GM12878 (cell line): ENCODE measurements at regions not wholly inside any gene's neighbourhood (a gene's known extent, or its start where the extent isn't known, plus 50 kb on each side); places are given as distances from the start of the nearest gene placed in this dataset.

Experiments
- ATAC-seq: fragments of 200-7000 bp; cut with Tn5 transposase; 3 replicates; pipeline ENCODE4 v1.9.1; 2020; ENCODE audit warnings: mild to moderate bottlenecking, moderate library complexity
- BruUV-seq: library from RNA; stranded (reverse); fragments of 400-500 nt; replicated peaks from 2 replicates; lab custom pipeline; 2021; lab: Mats Ljungman, UMichigan
- CTCF ChIA-PET: fragments of 300-600 bp; sonication (Branson Sonifier 250); formaldehyde crosslinking; extraction: SDS; loops from one replicate; lab custom pipeline; 2021; ENCODE audit warnings: inconsistent platforms; lab: Yijun Ruan, JAX
- POLR2A ChIA-PET: fragments of 350-600 bp; formaldehyde crosslinking; extraction: SDS; loops from one replicate; lab custom pipeline; 2021; ENCODE audit warnings: inconsistent platforms; lab: Charles Lee
- RAD21 ChIA-PET: fragments of 300-600 bp; sonication (Branson Sonifier 250); formaldehyde crosslinking; loops from one replicate; lab custom pipeline; 2023; ENCODE audit warnings: antibody characterized with exemption; ENCODE audit not compliant: unreplicated experiment; lab: Charles Lee
- SMC1A ChIA-PET: fragments of 300-600 bp; sonication (Branson Sonifier 250); formaldehyde crosslinking; loops from one replicate; lab custom pipeline; 2023; ENCODE audit not compliant: unreplicated experiment, uncharacterized antibody; lab: Charles Lee
- DNase-seq: peaks from one replicate; pipeline ENCODE4 v3.0.0-alpha.2; 2011; ENCODE audit warnings: low read depth, low spot score
- FAIRE-seq: peaks from 3 replicates; lab custom pipeline; 2011; peaks lifted over from hg19 to GRCh38; lab: Jason Lieb, UNC
- H2AFZ ChIP-seq: 2 replicates; pipeline ENCODE4 v1.6.0; 2011; ENCODE audit warnings: low read depth, low read length, control low read depth; ENCODE audit not compliant: control insufficient read depth
- H3K27ac ChIP-seq: 2 replicates; pipeline ENCODE4 v1.5.1; 2011; ENCODE audit warnings: control low read depth; ENCODE audit not compliant: control insufficient read depth, insufficient read depth
- H3K27me3 ChIP-seq, 2 experiments: replicated peaks in 1 of 2; 2 replicates each; pipeline versions ENCODE4 v1.6.0 to v1.6.1; 2011; ENCODE audit warnings: low read length in 1 of 2; ENCODE audit not compliant: control insufficient read depth in 2 of 2, insufficient read depth in 2 of 2
- H3K36me3 ChIP-seq, 2 experiments: 2 replicates each; pipeline ENCODE4 v1.5.1; 2011; ENCODE audit warnings: low read length in 1 of 2; ENCODE audit not compliant: control insufficient read depth in 2 of 2, insufficient read depth in 2 of 2
- H3K4me1 ChIP-seq: 2 replicates; pipeline ENCODE4 v1.6.1; 2011; ENCODE audit warnings: mild to moderate bottlenecking, low read length, moderate library complexity, mixed read lengths; ENCODE audit not compliant: control insufficient read depth, insufficient read depth
- H3K4me2 ChIP-seq: 2 replicates; pipeline ENCODE4 v1.6.0; 2011; ENCODE audit warnings: control low read depth; ENCODE audit not compliant: control insufficient read depth, insufficient read depth
- H3K4me3 ChIP-seq: fragments of 200-600 bp; sonication (generic); 2 replicates; pipeline ENCODE4 v1.5.1; 2016
- H3K79me2 ChIP-seq: 2 replicates; pipeline ENCODE4 v1.6.0; 2011; ENCODE audit warnings: low read length; ENCODE audit not compliant: control insufficient read depth, insufficient read depth
- H3K9ac ChIP-seq: 2 replicates; pipeline ENCODE4 v1.8.0; 2011; ENCODE audit warnings: low read length, control low read depth, mixed read lengths; ENCODE audit not compliant: control insufficient read depth, insufficient read depth
- H3K9me3 ChIP-seq: replicated peaks from 3 replicates; pipeline ENCODE4 v1.5.1; 2011; ENCODE audit warnings: mild to moderate bottlenecking, low read length; ENCODE audit not compliant: control insufficient read depth, insufficient read depth
- H4K20me1 ChIP-seq: 2 replicates; pipeline ENCODE4 v1.6.0; 2011; ENCODE audit not compliant: control insufficient read depth, insufficient read depth
- BMI1 ChIP-seq: fragments of 450-650 bp; IDR thresholded peaks from 2 replicates; pipeline ENCODE4 v1.6.1; 2016; ENCODE audit warnings: mild to moderate bottlenecking, moderate library complexity, borderline replicate concordance
- DPF2 ChIP-seq: fragments of 450-650 bp; IDR thresholded peaks from 2 replicates; pipeline ENCODE4 v1.6.1; 2017; ENCODE audit warnings: mild to moderate bottlenecking
- ETV6 ChIP-seq, 2 experiments: fragments of 450-650 bp in 1 of 2; IDR thresholded peaks in 1 of 2; conservative IDR thresholded peaks in 1 of 2; 2 replicates each; pipeline ENCODE4 v1.6.1; 2014; ENCODE audit warnings: antibody characterized with exemption in 1 of 2, borderline replicate concordance in 1 of 2, low read depth in 1 of 2, mild to moderate bottlenecking in 1 of 2, moderate library complexity in 1 of 2
- FOS ChIP-seq: IDR thresholded peaks from 3 replicates; pipeline ENCODE4 v1.6.1; 2011; ENCODE audit warnings: borderline replicate concordance; ENCODE audit not compliant: insufficient read length; ENCODE audit errors: extremely low read depth
- KAT2A ChIP-seq: conservative IDR thresholded peaks from 2 replicates; pipeline ENCODE4 v1.6.1; 2011; ENCODE audit warnings: low read depth, low read length; ENCODE audit not compliant: control insufficient read depth
- KDM1A ChIP-seq: fragments of 200-600 bp; sonication (generic); IDR thresholded peaks from 2 replicates; pipeline ENCODE4 v1.6.1; 2016; ENCODE audit warnings: borderline replicate concordance
- KLF5 ChIP-seq: fragments of 450-650 bp; IDR thresholded peaks from 2 replicates; pipeline ENCODE4 v1.6.1; 2014; ENCODE audit warnings: mild to moderate bottlenecking; ENCODE audit not compliant: partially characterized antibody
- MTA3 ChIP-seq: IDR thresholded peaks from 2 replicates; pipeline ENCODE4 v1.6.1; 2012; ENCODE audit warnings: low read length, inconsistent platforms, borderline replicate concordance
- NFIC ChIP-seq: IDR thresholded peaks from 2 replicates; pipeline ENCODE4 v1.6.1; 2012; ENCODE audit warnings: low read depth, mild to moderate bottlenecking, inconsistent platforms, low read length, moderate library complexity
- NRF1 ChIP-seq: conservative IDR thresholded peaks from 2 replicates; pipeline ENCODE4 v1.6.1; 2011; ENCODE audit warnings: mild to moderate bottlenecking, low read depth, low read length, improper control_type of control experiment
- PKNOX1 ChIP-seq: fragments of 450-650 bp; IDR thresholded peaks from 2 replicates; pipeline ENCODE4 v1.6.1; 2016; ENCODE audit warnings: mild to moderate bottlenecking
- RAD51 ChIP-seq: fragments of 450-650 bp; IDR thresholded peaks from 2 replicates; pipeline ENCODE4 v1.6.1; 2016; ENCODE audit warnings: moderate library complexity, mild to moderate bottlenecking, inconsistent platforms
- RELA ChIP-seq: fragments of 450-650 bp; IDR thresholded peaks from 2 replicates; pipeline ENCODE4 v1.8.0; 2014; ENCODE audit warnings: borderline replicate concordance; ENCODE audit not compliant: partially characterized antibody
- SMAD1 ChIP-seq: fragments of 450-650 bp; IDR thresholded peaks from 2 replicates; pipeline ENCODE4 v1.6.1; 2018; ENCODE audit warnings: mild to moderate bottlenecking, low read depth; ENCODE audit not compliant: partially characterized antibody
- SPI1 ChIP-seq: IDR thresholded peaks from 2 replicates; pipeline ENCODE4 v1.6.1; 2011; ENCODE audit warnings: low read depth, mild to moderate bottlenecking, low read length, moderate library complexity, borderline replicate concordance; ENCODE audit not compliant: insufficient read depth
- SUPT20H ChIP-seq: IDR thresholded peaks from 2 replicates; pipeline ENCODE4 v1.6.1; 2011; ENCODE audit warnings: low read depth, mild to moderate bottlenecking, low read length, moderate library complexity, borderline replicate concordance; ENCODE audit not compliant: control insufficient read depth
- SUZ12 ChIP-seq: fragments of 200-600 bp; sonication (generic); IDR thresholded peaks from one replicate; pipeline ENCODE4 v1.6.1; 2018; ENCODE audit warnings: antibody characterized with exemption, mild to moderate bottlenecking; ENCODE audit not compliant: unreplicated experiment
- ZNF217 ChIP-seq: fragments of 450-650 bp; IDR thresholded peaks from 2 replicates; pipeline ENCODE4 v1.6.1; 2017; ENCODE audit warnings: antibody characterized with exemption, mild to moderate bottlenecking
- ZSCAN29 ChIP-seq: fragments of 450-650 bp; IDR thresholded peaks from 2 replicates; pipeline ENCODE4 v1.6.1; 2017; ENCODE audit warnings: mild to moderate bottlenecking, moderate library complexity
- ZZZ3 ChIP-seq: IDR thresholded peaks from 2 replicates; pipeline ENCODE4 v1.6.1; 2011; ENCODE audit warnings: low read depth; ENCODE audit not compliant: control insufficient read depth, insufficient read length
- WGBS: methylation state at CpG from one replicate; pipeline ENCODE4 v1.1.6; 2016; ENCODE audit warnings: low lambda C conversion rate; ENCODE audit not compliant: insufficient replicate concordance, insufficient coverage; ENCODE audit errors: missing lambda C conversion rate; 5-methylcytosine and 5-hydroxymethylcytosine counted together
- in situ Hi-C: fragments of 300-500 bp; cut with MboI; formaldehyde crosslinking; loops from 9 replicates; pipeline ENCODE4 v1.14.3; 2018; ENCODE audit warnings: mixed read lengths
- intact Hi-C: fragments of 100-400 bp; cut with micrococcal nuclease; formaldehyde crosslinking; loops from one replicate; pipeline ENCODE4 v1.14.2; 2022; ENCODE audit not compliant: unreplicated experiment

- Histone ChIP-seq H3K27me3 (no peaks in the 10 kb centered on the region; a peak in 3 of 4 replicates), H2AFZ (no peak overlapping the region), H3K9ac (no peak overlapping the region), H4K20me1 (no peaks in the 10 kb centered on the region), H3K79me2 (no peaks in the 10 kb centered on the region), H3K27ac (no peak overlapping the region), H3K4me3 (no peak overlapping the region), H3K9me3 (no peaks in the 10 kb centered on the region), H3K36me3 (no peaks in the 10 kb centered on the region), H3K4me1 (no peaks in the 10 kb centered on the region), H3K4me2 (no peak overlapping the region)
- TF ChIP-seq KDM1A (no peak), SMAD1 (no peak), SUZ12 (no peak), DPF2 (no peak), RAD51 (no peak), PKNOX1 (no peak), ZSCAN29 (no peak), MTA3 (no peak), KAT2A (no peak), FOS (no peak), ZZZ3 (no peak), ZNF217 (no peak), SPI1 (no peak), BMI1 (no peak), SUPT20H (no peak), NFIC (no peak), ETV6 (conservative IDR thresholded peaks at IDR 0.05 in 1 of 2, IDR thresholded peaks at IDR 0.05 in 1 of 2; ENCODE audit: borderline replicate concordance in 1 of 2, low read depth in 1 of 2) (no peak), KLF5 (no peak), RELA (no peak), NRF1 (no peak)
- 39% methylated on average over 10 of the region's 10 CpGs for WGBS
- no TSS peak for BruUV-seq
- RAD21 ChIA-PET: no interaction called here
- in situ Hi-C loops (no loop called here), intact Hi-C loops (no loop called here)
- CTCF ChIA-PET: no interaction called here
- SMC1A ChIA-PET: no interaction called here
- no peak for ATAC-seq
- no peak for FAIRE-seq
- POLR2A ChIA-PET: no interaction called here
- DNase-seq: no peak
Observed at GRCh38 chr1:228906223-228906860, 171.1 kb downstream of the RHOU start.
